Endothelial cell of umbilical vein (primary cell): ENCODE measurements at regions not wholly inside any gene's neighbourhood (a gene's known extent, or its start where the extent isn't known, plus 50 kb on each side); places are given as distances from the start of the nearest gene placed in this dataset.

Experiments used
- BruUV-seq: library from RNA; stranded (reverse); fragments of 400-500 nt; replicated peaks from 2 replicates; lab custom pipeline; 2021; lab: Mats Ljungman, UMichigan
- CTCF ChIA-PET: fragments of 300-600, 350-600 bp; sonication (Branson Sonifier 250); formaldehyde crosslinking; loops from one replicate; lab custom pipeline; 2021; ENCODE audit warnings: antibody characterized with exemption, inconsistent platforms; lab: Charles Lee
- POLR2A ChIA-PET: fragments of 300-600, 350-600 bp; sonication (Branson Sonifier 250); formaldehyde crosslinking; loops from one replicate; lab custom pipeline; 2021; ENCODE audit warnings: antibody characterized with exemption, inconsistent platforms; lab: Charles Lee
- DNase-seq: peaks from one replicate; pipeline ENCODE4 v3.0.0-alpha.2; 2011; ENCODE audit warnings: low read depth, low spot score
- FAIRE-seq: peaks from 2 replicates; lab custom pipeline; 2011; peaks lifted over from hg19 to GRCh38; lab: Jason Lieb, UNC
- H2AFZ ChIP-seq: 2 replicates; pipeline ENCODE4 v1.6.0; 2012; ENCODE audit warnings: low read depth, low read length, control low read depth, inconsistent platforms
- H3K27ac ChIP-seq: 2 replicates; pipeline ENCODE4 v1.5.1; 2011; ENCODE audit warnings: low read depth, mild to moderate bottlenecking, control low read depth, low read length, moderate library complexity; ENCODE audit not compliant: insufficient read depth
- H3K27me3 ChIP-seq, 2 experiments: 2 replicates each; pipeline versions ENCODE4 v1.6.0 to v1.6.1; 2011; ENCODE audit warnings: low read length in 2 of 2, mixed read lengths in 1 of 2; ENCODE audit not compliant: control insufficient read depth in 2 of 2, insufficient read depth in 2 of 2
- H3K36me3 ChIP-seq, 2 experiments: 2 replicates in 1 of 2; 3 replicates in 1 of 2; pipeline ENCODE4 v1.5.1; 2011; ENCODE audit warnings: low read length in 2 of 2, mild to moderate bottlenecking in 1 of 2, moderate library complexity in 1 of 2; ENCODE audit not compliant: control insufficient read depth in 2 of 2, insufficient read depth in 2 of 2; ENCODE audit errors: extremely low read depth in 1 of 2
- H3K4me1 ChIP-seq: 3 replicates; pipeline ENCODE4 v1.5.1; 2011; ENCODE audit warnings: mild to moderate bottlenecking, low read length; ENCODE audit not compliant: control insufficient read depth, insufficient read depth; ENCODE audit errors: extremely low read depth
- H3K4me2 ChIP-seq: 2 replicates; pipeline ENCODE4 v1.6.1; 2011; ENCODE audit warnings: low read length, control low read depth, mixed read lengths; ENCODE audit not compliant: insufficient read depth
- H3K4me3 ChIP-seq, 3 experiments: fragments of 200-600 bp in 1 of 3; sonication (generic), shearing (Covaris generic) in 1 of 3; replicated peaks in 1 of 3; 2 replicates each; pipeline ENCODE4 v1.5.1; 2011 to 2016; ENCODE audit warnings: control low read depth in 3 of 3, low read length in 3 of 3, mild to moderate bottlenecking in 2 of 3, inconsistent platforms in 1 of 3, low read depth in 1 of 3, moderate library complexity in 1 of 3; ENCODE audit not compliant: insufficient read depth in 1 of 3
- H3K79me2 ChIP-seq: 2 replicates; pipeline ENCODE4 v1.6.0; 2012; ENCODE audit warnings: low read length, inconsistent platforms; ENCODE audit not compliant: control insufficient read depth, insufficient read depth
- H3K9ac ChIP-seq: replicated peaks from 2 replicates; pipeline ENCODE3; 2011; ENCODE audit warnings: low read length, control low read depth; ENCODE audit not compliant: insufficient read depth; ENCODE audit errors: extremely low read depth
- H3K9me1 ChIP-seq: replicated peaks from 3 replicates; pipeline ENCODE4 v1.6.0; 2011; ENCODE audit warnings: mild to moderate bottlenecking, low read length; ENCODE audit not compliant: control insufficient read depth, insufficient read depth; ENCODE audit errors: extremely low read depth
- H3K9me3 ChIP-seq: replicated peaks from 2 replicates; pipeline ENCODE4 v1.5.1; 2012; ENCODE audit warnings: low read length, inconsistent platforms; ENCODE audit not compliant: control insufficient read depth, insufficient read depth
- H4K20me1 ChIP-seq: replicated peaks from 2 replicates; pipeline ENCODE3; 2011; ENCODE audit warnings: mild to moderate bottlenecking, low read length; ENCODE audit not compliant: control insufficient read depth, insufficient read depth; ENCODE audit errors: extremely low read depth
- CTCF ChIP-seq, 2 donors: IDR thresholded peaks; 1 replicate in 1 of 2; 2 replicates in 1 of 2; pipeline ENCODE4 v1.5.1; 2011; ENCODE audit warnings: low read length in 2 of 2, mild to moderate bottlenecking in 2 of 2, moderate library complexity in 2 of 2, control low read depth in 1 of 2, inconsistent platforms in 1 of 2, low read depth in 1 of 2; ENCODE audit not compliant: insufficient read depth in 1 of 2; ENCODE audit errors: extremely low read depth in 1 of 2
- EZH2 ChIP-seq: IDR thresholded peaks from 2 replicates; pipeline ENCODE4 v1.6.1; 2012; ENCODE audit warnings: borderline replicate concordance, low read depth, mild to moderate bottlenecking, moderate library complexity, low read length, inconsistent platforms; ENCODE audit not compliant: severe bottlenecking
- FOS ChIP-seq: IDR thresholded peaks from 2 replicates; pipeline ENCODE4 v1.6.1; 2011; ENCODE audit warnings: mild to moderate bottlenecking, low read length, moderate library complexity, borderline replicate concordance; ENCODE audit not compliant: insufficient read depth
- GATA2 ChIP-seq: IDR thresholded peaks from 2 replicates; pipeline ENCODE4 v1.7.0; 2011; ENCODE audit warnings: low read depth, mild to moderate bottlenecking, moderate library complexity, mixed read lengths, low read length; ENCODE audit not compliant: insufficient read length, insufficient read depth
- JUN ChIP-seq: IDR thresholded peaks from 2 replicates; pipeline ENCODE4 v1.6.1; 2011; ENCODE audit warnings: borderline replicate concordance, low read depth; ENCODE audit not compliant: insufficient read length, insufficient read depth
- MAX ChIP-seq: IDR thresholded peaks from 2 replicates; pipeline ENCODE4 v1.6.1; 2011; ENCODE audit not compliant: insufficient read depth, insufficient read length
- MYC ChIP-seq: IDR thresholded peaks from one replicate; pipeline ENCODE4 v1.6.1; 2011; ENCODE audit warnings: mild to moderate bottlenecking, low read depth, low read length
- POLR2A ChIP-seq: IDR thresholded peaks from 2 replicates; pipeline ENCODE4 v1.6.1; 2012; ENCODE audit warnings: low read depth, mild to moderate bottlenecking, control low read depth, low read length
- POLR2AphosphoS5 ChIP-seq: IDR thresholded peaks from 2 replicates; pipeline ENCODE4 v1.6.1; 2012; ENCODE audit warnings: low read depth, mild to moderate bottlenecking, control low read depth, low read length, moderate library complexity; ENCODE audit not compliant: insufficient read depth
- dilution Hi-C: fragments of 300-500 bp; cut with MboI; formaldehyde crosslinking; loops from one replicate; pipeline ENCODE4 v1.15.0; 2019; ENCODE audit warnings: low sequenced_read_pairs; ENCODE audit not compliant: extremely low pct_ligation_motif_present
- intact Hi-C: fragments of 100-400 bp; cut with micrococcal nuclease; formaldehyde crosslinking; loops from one replicate; pipeline ENCODE4 v1.10.0; 2022

- intact Hi-C loops (no loop called here), dilution Hi-C loops (no loop called here)
- H4K20me1 ChIP-seq, result no peaks in the 10 kb centered on the region
- H3K4me1 ChIP-seq, result no peaks in the 10 kb centered on the region
- ChIA-PET CTCF (interaction anchor here (1.3 kb wide), 1 partner anchor 118 kb away, joined by 3 read pairs; no protein-coding TSS in a partner anchor), POLR2A (no interaction called here)
- H3K9me1 ChIP-seq, result no peaks in the 10 kb centered on the region
- H3K27ac ChIP-seq, result no peak overlapping the region
- FAIRE-seq (no peak), DNase-seq (no peak)
- no peak overlapping the region for H3K4me3 ChIP-seq
- no peak overlapping the region for H2AFZ ChIP-seq
- H3K9ac ChIP-seq, result no peak overlapping the region
- H3K4me2 ChIP-seq, result no peak overlapping the region
- H3K36me3 ChIP-seq, result no peaks in the 10 kb centered on the region
- no TSS peak for BruUV-seq
- no peaks in the 10 kb centered on the region for H3K79me2 ChIP-seq
- H3K27me3 ChIP-seq, result no peaks in the 10 kb centered on the region
- TF ChIP-seq FOS (no peak), POLR2AphosphoS5 (no peak), POLR2A (no peak), EZH2 (no peak), MAX (no peak), GATA2 (no peak)
- H3K9me3 ChIP-seq, result no peaks in the 10 kb centered on the region
These were observed 237.2 kb downstream of the LMO4 start for GRCh38 chr1:87565861-87566260.

- H3K27me3 ChIP-seq, result no peaks in the 10 kb centered on the region
- H3K4me2 ChIP-seq, result no peak overlapping the region
- H3K36me3 ChIP-seq, result no peaks in the 10 kb centered on the region
- DNase-seq (no peak), FAIRE-seq (no peak)
- ChIA-PET POLR2A (no interaction called here), CTCF (no interaction called here)
- no peaks in the 10 kb centered on the region for H3K9me3 ChIP-seq
- H3K9me1 ChIP-seq, result no peaks in the 10 kb centered on the region
- H3K79me2 ChIP-seq, result no peaks in the 10 kb centered on the region
- H3K9ac ChIP-seq, result no peak overlapping the region
- H3K4me1 ChIP-seq, result no peaks in the 10 kb centered on the region
- H4K20me1 ChIP-seq, result no peaks in the 10 kb centered on the region
- dilution Hi-C loops (no loop called here), intact Hi-C loops (no loop called here)
- no peak overlapping the region for H3K27ac ChIP-seq
- H3K4me3 ChIP-seq, result no peak overlapping the region
- TF ChIP-seq CTCF (IDR thresholded peaks at IDR 0.05; ENCODE audit: extremely low read depth in 1 of 2, insufficient read depth in 1 of 2, low read depth in 1 of 2, low read length in 2 of 2), result no peak
- TF ChIP-seq MAX, result no peak
- TF ChIP-seq GATA2, result no peak
- no peak for TF ChIP-seq POLR2AphosphoS5
- TF ChIP-seq EZH2, result no peak
- no peak for TF ChIP-seq JUN
- no peak for TF ChIP-seq FOS
- no peak for TF ChIP-seq POLR2A
- no peak for TF ChIP-seq MYC
- no peak overlapping the region for H2AFZ ChIP-seq
- BruUV-seq, result no TSS peak
These were observed 239.3 kb downstream of the LMO4 start for GRCh38 chr1:87568005-87568404.
